Natural killer cell (primary cell): ENCODE measurements at regions not wholly inside any gene's neighbourhood (a gene's known extent, or its start where the extent isn't known, plus 50 kb on each side); places are given as distances from the start of the nearest gene placed in this dataset.

Source experiments
- ATAC-seq, 3 donors: fragments of 150-1000 bp in 2 of 3; fragments of 200-7000 bp in 1 of 3; cut with Tn5 transposase; 1 replicate in 1 of 3; 2 replicates in 2 of 3; pipeline ENCODE4 v1.10.0; 2021; ENCODE audit warnings: mild to moderate bottlenecking in 2 of 3, moderate library complexity in 2 of 3
- DNase-seq, 2 donors: peaks; one replicate each; pipeline versions ENCODE4 v3.0.0 to v3.0.0-alpha.2; 2013 to 2021; ENCODE audit warnings: mixed read lengths in 1 of 2
- H3K27ac ChIP-seq: one replicate; pipeline ENCODE4 v1.5.1; 2013; ENCODE audit warnings: mild to moderate bottlenecking, low read length
- H3K27me3 ChIP-seq: one replicate; pipeline ENCODE4 v1.6.1; 2013; ENCODE audit warnings: low read length; ENCODE audit not compliant: control insufficient read depth, insufficient read depth
- H3K36me3 ChIP-seq: one replicate; pipeline ENCODE4 v1.6.1; 2013; ENCODE audit warnings: low read length; ENCODE audit not compliant: control insufficient read depth, insufficient read depth
- H3K4me1 ChIP-seq: one replicate; pipeline ENCODE4 v1.6.1; 2013; ENCODE audit warnings: low read length; ENCODE audit not compliant: control insufficient read depth, insufficient read depth
- H3K4me3 ChIP-seq: one replicate; pipeline ENCODE4 v1.5.1; 2013; ENCODE audit warnings: low read length
- H3K9me3 ChIP-seq: one replicate; pipeline ENCODE4 v1.6.1; 2013; ENCODE audit warnings: low read length; ENCODE audit not compliant: control insufficient read depth, insufficient read depth
- H3K27ac Mint-ChIP-seq, 2 donors: one replicate each; pipeline ENCODE4 v1.8.0; 2022; ENCODE audit warnings: mild to moderate bottlenecking in 2 of 2, mixed read lengths in 2 of 2, moderate library complexity in 1 of 2
- H3K27me3 Mint-ChIP-seq, 2 donors: one replicate each; pipeline ENCODE4 v1.8.0; 2022; ENCODE audit warnings: low read depth in 2 of 2, mixed read lengths in 2 of 2
- H3K36me3 Mint-ChIP-seq: one replicate; pipeline ENCODE4 v1.8.0; 2022; ENCODE audit warnings: mixed read lengths
- H3K4me1 Mint-ChIP-seq, 2 donors: one replicate each; pipeline ENCODE4 v1.8.0; 2022; ENCODE audit warnings: mixed read lengths in 2 of 2
- H3K4me3 Mint-ChIP-seq: one replicate; pipeline ENCODE4 v1.8.0; 2022; ENCODE audit warnings: mild to moderate bottlenecking, moderate library complexity, mixed read lengths
- H3K9me3 Mint-ChIP-seq, 2 donors: one replicate each; pipeline ENCODE4 v1.8.0; 2022; ENCODE audit warnings: mixed read lengths in 2 of 2
- WGBS: methylation state at CpG from one replicate; pipeline ENCODE4 v1.1.7; 2013; ENCODE audit warnings: missing lambda C conversion rate; ENCODE audit not compliant: insufficient coverage; 5-methylcytosine and 5-hydroxymethylcytosine counted together
- intact Hi-C: fragments of 100-400 bp; cut with micrococcal nuclease; formaldehyde crosslinking; loops from one replicate; pipeline ENCODE4 v1.14.2; 2022
- TF ChIP-seq, protein P1 (sequence below): fragments of 200-600 bp; IDR thresholded peaks from one replicate; pipeline ENCODE4 v1.8.0; 2022; ENCODE audit warnings: antibody characterized with exemption

DNA sequence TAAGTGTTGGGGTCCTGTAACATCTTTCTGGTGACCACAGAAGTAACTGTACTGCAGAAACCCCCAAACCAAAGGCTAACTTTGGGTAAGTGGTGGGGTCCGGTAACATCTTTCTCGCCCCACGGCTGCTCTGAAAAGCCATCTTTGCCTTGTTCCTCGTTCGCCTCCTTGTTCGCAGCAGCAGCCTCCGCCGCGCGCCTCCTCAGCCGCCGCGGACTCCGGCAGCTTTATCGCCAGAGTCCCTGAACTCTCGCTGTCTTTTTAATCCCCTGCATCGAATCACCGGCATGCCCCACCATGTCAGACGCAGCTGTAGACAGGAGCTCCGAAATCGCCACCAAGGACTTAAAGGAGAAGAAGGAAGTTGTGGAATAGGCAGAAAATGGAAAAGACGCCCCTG is 316.8 kb downstream of the TUSC7 start:
- no peak overlapping the region for H3K4me3 Mint-ChIP-seq

DNA sequence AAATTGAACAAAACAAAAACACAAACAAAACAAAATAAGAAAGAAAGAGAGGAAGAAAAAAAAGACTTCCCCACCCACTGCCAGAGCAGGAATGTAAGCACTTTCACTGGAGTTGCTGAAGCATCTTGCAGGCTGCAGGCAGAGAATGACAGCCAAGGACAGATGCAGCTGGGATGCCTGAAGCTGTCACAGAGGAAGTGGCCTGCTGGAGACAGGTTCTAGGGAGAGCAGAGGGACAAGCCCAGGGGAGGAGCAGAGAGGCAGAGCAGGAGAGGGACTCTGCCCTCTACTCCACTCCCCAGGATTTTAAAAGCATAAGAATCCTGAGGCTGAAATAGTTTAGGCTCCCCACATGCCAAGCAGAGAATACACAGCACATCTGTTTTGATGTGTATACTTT is 326.2 kb downstream of the TUSC7 start:
- H3K27ac ChIP-seq = peak overlapping the region; percentile 30

More for the DNA sequence above, 316.8 kb downstream of the TUSC7 start:
- H3K4me3 ChIP-seq = no peak overlapping the region
- no peaks in the 10 kb centered on the region for H3K27me3 ChIP-seq
- 96% methylated on average over 22 of the region's 22 CpGs for WGBS
- H3K36me3 ChIP-seq = no peaks in the 10 kb centered on the region
- H3K27ac ChIP-seq = no peak overlapping the region
- H3K27me3 Mint-ChIP-seq = no peaks in the 10 kb centered on the region
- H3K9me3 ChIP-seq = peaks cover 6% of the 10 kb centered on the region
- no peaks in the 10 kb centered on the region for H3K4me1 Mint-ChIP-seq
- peaks cover 6 to 12% of the 10 kb centered on the region in 2 donors for H3K9me3 Mint-ChIP-seq
- ATAC-seq (no peak), DNase-seq (no peak)
- H3K4me1 ChIP-seq = no peaks in the 10 kb centered on the region
- TF ChIP-seq, protein P1, sequence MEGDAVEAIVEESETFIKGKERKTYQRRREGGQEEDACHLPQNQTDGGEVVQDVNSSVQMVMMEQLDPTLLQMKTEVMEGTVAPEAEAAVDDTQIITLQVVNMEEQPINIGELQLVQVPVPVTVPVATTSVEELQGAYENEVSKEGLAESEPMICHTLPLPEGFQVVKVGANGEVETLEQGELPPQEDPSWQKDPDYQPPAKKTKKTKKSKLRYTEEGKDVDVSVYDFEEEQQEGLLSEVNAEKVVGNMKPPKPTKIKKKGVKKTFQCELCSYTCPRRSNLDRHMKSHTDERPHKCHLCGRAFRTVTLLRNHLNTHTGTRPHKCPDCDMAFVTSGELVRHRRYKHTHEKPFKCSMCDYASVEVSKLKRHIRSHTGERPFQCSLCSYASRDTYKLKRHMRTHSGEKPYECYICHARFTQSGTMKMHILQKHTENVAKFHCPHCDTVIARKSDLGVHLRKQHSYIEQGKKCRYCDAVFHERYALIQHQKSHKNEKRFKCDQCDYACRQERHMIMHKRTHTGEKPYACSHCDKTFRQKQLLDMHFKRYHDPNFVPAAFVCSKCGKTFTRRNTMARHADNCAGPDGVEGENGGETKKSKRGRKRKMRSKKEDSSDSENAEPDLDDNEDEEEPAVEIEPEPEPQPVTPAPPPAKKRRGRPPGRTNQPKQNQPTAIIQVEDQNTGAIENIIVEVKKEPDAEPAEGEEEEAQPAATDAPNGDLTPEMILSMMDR = no peak
- intact Hi-C loops = no loop called here
- no peaks in the 10 kb centered on the region for H3K36me3 Mint-ChIP-seq
- no peak overlapping the region for H3K27ac Mint-ChIP-seq

DNA sequence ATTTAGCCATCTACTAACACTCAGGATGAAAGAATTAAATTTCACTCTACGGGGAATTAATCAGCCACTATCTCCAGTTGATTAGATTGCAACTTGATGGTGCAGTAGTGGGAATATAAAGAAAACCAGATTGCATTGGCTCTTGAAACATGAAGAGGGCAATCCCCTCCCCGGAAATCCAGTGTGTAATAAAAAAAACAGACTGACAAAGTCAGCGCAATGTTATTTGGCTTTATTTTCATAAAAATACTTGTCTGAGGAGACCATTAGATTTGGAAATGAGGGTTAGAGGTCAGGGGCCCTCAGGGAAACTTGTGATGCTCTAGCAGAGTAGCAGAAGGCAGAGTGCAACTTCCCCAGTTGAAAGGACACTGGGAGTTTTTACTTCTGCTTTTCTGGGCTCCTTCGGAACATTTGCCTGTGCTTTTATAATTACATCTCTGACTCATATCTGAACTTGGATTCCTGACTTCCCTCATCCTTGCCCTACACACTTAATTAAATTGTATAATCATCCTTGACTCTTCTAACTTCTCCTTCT is 326.8 kb downstream of the TUSC7 start:
- 37% methylated on average over 3 of the region's 4 CpGs for WGBS
- Mint-ChIP-seq H3K27ac (no peak overlapping the region), H3K27me3 (no peaks in the 10 kb centered on the region), H3K9me3 (peaks cover 4 to 7% of the 10 kb centered on the region in 2 donors), H3K36me3 (no peaks in the 10 kb centered on the region), H3K4me1 (no peaks in the 10 kb centered on the region), H3K4me3 (no peak overlapping the region)
- Histone ChIP-seq H3K4me3 (no peak overlapping the region), H3K9me3 (no peaks in the 10 kb centered on the region), H3K27ac (peak overlapping the region; percentile 30), H3K36me3 (no peaks in the 10 kb centered on the region), H3K27me3 (no peaks in the 10 kb centered on the region), H3K4me1 (peaks cover 2% of the 10 kb centered on the region)
- ATAC-seq = peak in 1 of 3 donors; percentile 24
- intact Hi-C loops = no loop called here
- peak in 1 of 2 donors; percentile 3 for DNase-seq
- TF ChIP-seq, protein P1 = no peak

More for the DNA sequence above, 326.2 kb downstream of the TUSC7 start:
- no peak overlapping the region for H3K27ac Mint-ChIP-seq
- no peak for ATAC-seq
- Histone ChIP-seq H3K4me3 (no peak overlapping the region), H3K4me1 (peaks cover 2% of the 10 kb centered on the region), H3K9me3 (no peaks in the 10 kb centered on the region), H3K36me3 (no peaks in the 10 kb centered on the region), H3K27me3 (no peaks in the 10 kb centered on the region)
- intact Hi-C loops = no loop called here
- no peak for DNase-seq
- H3K36me3 Mint-ChIP-seq = no peaks in the 10 kb centered on the region
- no peak overlapping the region for H3K4me3 Mint-ChIP-seq
- H3K4me1 Mint-ChIP-seq = no peaks in the 10 kb centered on the region
- peaks cover 4 to 11% of the 10 kb centered on the region in 2 donors for H3K9me3 Mint-ChIP-seq
- TF ChIP-seq, protein P1 = no peak
- no peaks in the 10 kb centered on the region for H3K27me3 Mint-ChIP-seq

DNA sequence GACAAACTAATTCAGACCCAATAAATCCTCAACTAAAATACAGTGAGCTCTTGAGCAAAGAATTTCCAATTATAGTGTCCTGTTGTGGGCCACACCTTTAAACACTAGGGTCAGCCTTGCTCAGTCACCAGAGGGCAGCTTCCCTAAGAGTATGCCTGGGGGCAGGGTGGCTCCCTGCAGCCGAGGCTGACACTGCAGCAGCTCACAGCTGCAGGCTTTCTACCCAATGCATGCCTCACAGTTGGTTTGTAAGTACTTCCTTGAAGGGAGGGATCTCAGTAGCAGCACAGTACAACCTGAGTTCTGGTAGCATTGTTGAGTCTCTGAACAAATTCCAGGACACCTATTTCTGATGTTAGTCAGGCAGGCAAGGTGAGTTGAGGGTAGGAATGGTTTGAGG is 335.6 kb downstream of the TUSC7 start:
- Histone ChIP-seq H3K27me3 (no peaks in the 10 kb centered on the region), H3K4me3 (no peak overlapping the region), H3K9me3 (no peaks in the 10 kb centered on the region), H3K4me1 (no peaks in the 10 kb centered on the region), H3K27ac (no peak overlapping the region), H3K36me3 (no peaks in the 10 kb centered on the region)
- ATAC-seq = no peak
- Mint-ChIP-seq H3K27me3 (no peaks in the 10 kb centered on the region), H3K27ac (no peak overlapping the region), H3K9me3 (peaks cover 3 to 4% of the 10 kb centered on the region in 2 donors), H3K4me3 (no peak overlapping the region), H3K36me3 (no peaks in the 10 kb centered on the region), H3K4me1 (no peaks in the 10 kb centered on the region)
- intact Hi-C loops = no loop called here
- DNase-seq = no peak
- WGBS = 0% methylated on average over 1 of the region's 1 CpG
- TF ChIP-seq, protein P1 = no peak
